ENCODE measurements at regions not wholly inside any gene's neighbourhood (a gene's known extent, or its start where the extent isn't known, plus 50 kb on each side); places are given as distances from the start of the nearest gene placed in this dataset.

DNA sequence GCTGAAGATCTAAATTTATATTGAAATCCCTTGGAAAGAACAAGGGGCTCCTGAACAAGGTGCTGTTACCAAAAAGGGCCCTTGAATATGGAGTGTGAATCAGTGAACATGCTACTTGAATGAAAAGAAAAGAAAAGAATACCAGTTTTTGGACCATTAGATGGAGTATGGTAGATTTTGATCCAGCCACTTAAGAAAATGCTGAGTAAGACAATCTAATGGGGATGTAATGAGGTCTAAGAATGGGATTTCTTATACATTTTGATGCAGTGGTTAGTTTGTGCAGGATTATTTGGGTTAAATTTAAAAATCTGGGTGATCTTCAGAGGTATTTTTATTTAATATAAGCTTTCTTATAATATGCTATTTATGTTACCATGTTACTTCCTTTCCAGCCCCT lies 2003.0 kb upstream of the LRRTM1 start:
- TF ChIP-seq, protein P1, sequence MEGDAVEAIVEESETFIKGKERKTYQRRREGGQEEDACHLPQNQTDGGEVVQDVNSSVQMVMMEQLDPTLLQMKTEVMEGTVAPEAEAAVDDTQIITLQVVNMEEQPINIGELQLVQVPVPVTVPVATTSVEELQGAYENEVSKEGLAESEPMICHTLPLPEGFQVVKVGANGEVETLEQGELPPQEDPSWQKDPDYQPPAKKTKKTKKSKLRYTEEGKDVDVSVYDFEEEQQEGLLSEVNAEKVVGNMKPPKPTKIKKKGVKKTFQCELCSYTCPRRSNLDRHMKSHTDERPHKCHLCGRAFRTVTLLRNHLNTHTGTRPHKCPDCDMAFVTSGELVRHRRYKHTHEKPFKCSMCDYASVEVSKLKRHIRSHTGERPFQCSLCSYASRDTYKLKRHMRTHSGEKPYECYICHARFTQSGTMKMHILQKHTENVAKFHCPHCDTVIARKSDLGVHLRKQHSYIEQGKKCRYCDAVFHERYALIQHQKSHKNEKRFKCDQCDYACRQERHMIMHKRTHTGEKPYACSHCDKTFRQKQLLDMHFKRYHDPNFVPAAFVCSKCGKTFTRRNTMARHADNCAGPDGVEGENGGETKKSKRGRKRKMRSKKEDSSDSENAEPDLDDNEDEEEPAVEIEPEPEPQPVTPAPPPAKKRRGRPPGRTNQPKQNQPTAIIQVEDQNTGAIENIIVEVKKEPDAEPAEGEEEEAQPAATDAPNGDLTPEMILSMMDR (IDR thresholded peaks at IDR 0.05), result no peak
- TF ChIP-seq POLR2A (IDR thresholded peaks at IDR 0.05), result no peak

DNA sequence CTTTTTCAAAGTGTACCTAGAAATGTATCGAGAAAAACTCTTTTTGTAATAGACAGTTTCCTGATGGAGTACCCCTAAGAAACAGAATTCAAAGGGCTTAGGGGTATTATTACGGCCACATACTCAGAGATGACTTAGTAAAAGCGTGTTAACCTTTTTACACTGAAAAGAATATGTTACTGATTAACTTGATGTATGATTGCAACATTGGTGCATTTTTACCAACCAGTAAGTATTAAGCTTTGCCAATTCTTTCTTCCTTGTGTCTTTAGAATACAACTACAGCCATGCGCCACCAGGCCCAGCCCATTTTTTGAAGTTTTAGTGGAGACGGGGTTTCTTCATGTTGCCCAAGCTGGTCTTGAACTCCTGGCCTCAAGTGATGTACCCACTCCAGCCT lies 1997.0 kb upstream of the LRRTM1 start:
- Histone ChIP-seq H3K27me3 (no peaks in the 10 kb centered on the region), H3K27ac (no peak overlapping the region), H3K36me3 (no peaks in the 10 kb centered on the region), H3K9me3 (no peaks in the 10 kb centered on the region), H3K4me3 (no peak overlapping the region), H3K4me1 (no peaks in the 10 kb centered on the region)
- no peak for TF ChIP-seq POLR2A (IDR thresholded peaks at IDR 0.05)
- TF ChIP-seq, protein P1 (IDR thresholded peaks at IDR 0.05), result no peak
- DNase-seq, result no peak

More for the DNA sequence above, 2003.0 kb upstream of the LRRTM1 start:
- Histone ChIP-seq H3K36me3 (no peaks in the 10 kb centered on the region), H3K4me1 (no peaks in the 10 kb centered on the region), H3K27me3 (no peaks in the 10 kb centered on the region), H3K27ac (no peak overlapping the region), H3K4me3 (no peak overlapping the region), H3K9me3 (no peaks in the 10 kb centered on the region)
- DNase-seq, result no peak

DNA sequence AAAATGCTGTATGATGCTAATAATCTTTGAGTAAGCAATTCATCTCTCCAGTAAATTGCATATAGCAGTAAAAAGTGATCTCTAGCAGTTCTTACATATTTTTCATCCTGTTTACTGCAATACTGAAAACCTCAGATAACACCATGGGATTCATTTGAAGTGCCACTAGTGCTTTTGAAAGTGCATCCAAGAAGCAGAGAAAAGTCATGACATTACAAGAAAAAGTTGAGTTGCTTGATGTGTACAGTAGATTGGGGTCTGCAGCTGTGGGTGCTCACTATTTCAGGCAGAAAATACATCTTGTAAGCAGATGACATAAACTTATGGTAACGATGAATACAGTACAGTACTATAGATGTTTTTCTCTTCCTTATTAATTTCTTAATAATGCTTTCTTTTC lies 1984.9 kb upstream of the LRRTM1 start:
- no peaks in the 10 kb centered on the region for H3K36me3 ChIP-seq
- no peak overlapping the region for H3K4me3 ChIP-seq
- H3K27ac ChIP-seq, result no peak overlapping the region
- H3K27me3 ChIP-seq, result no peaks in the 10 kb centered on the region
- H3K4me1 ChIP-seq, result no peaks in the 10 kb centered on the region
- DNase-seq, result no peak
- H3K9me3 ChIP-seq, result no peaks in the 10 kb centered on the region
- TF ChIP-seq, protein P1 (IDR thresholded peaks at IDR 0.05), result no peak
- no peak for TF ChIP-seq POLR2A (IDR thresholded peaks at IDR 0.05)

DNA sequence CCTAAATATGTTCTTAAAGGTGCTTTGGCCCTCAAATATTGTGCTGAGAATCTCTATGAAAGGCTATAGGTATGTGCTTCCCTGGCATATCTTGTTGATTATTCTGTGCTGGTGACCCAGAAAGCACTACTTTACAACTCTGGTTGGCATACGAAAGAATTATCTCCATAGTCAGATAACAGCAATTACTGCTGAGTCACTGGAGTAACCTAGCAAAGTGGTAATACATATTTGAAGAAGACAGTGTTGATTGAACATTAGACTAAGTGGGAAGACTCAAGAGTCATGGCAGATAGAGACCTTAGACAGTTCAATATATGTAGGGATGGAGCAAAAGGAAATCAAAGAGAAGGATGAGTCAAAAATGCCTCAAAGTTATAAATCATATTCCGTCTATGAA lies 1978.5 kb upstream of the LRRTM1 start:
- TF ChIP-seq, protein P1 (IDR thresholded peaks at IDR 0.05), result no peak
- TF ChIP-seq POLR2A (IDR thresholded peaks at IDR 0.05), result no peak
- Histone ChIP-seq H3K36me3 (no peaks in the 10 kb centered on the region), H3K4me3 (no peak overlapping the region), H3K4me1 (no peaks in the 10 kb centered on the region), H3K27ac (no peak overlapping the region), H3K27me3 (no peaks in the 10 kb centered on the region), H3K9me3 (no peaks in the 10 kb centered on the region)
- no peak for DNase-seq

DNA sequence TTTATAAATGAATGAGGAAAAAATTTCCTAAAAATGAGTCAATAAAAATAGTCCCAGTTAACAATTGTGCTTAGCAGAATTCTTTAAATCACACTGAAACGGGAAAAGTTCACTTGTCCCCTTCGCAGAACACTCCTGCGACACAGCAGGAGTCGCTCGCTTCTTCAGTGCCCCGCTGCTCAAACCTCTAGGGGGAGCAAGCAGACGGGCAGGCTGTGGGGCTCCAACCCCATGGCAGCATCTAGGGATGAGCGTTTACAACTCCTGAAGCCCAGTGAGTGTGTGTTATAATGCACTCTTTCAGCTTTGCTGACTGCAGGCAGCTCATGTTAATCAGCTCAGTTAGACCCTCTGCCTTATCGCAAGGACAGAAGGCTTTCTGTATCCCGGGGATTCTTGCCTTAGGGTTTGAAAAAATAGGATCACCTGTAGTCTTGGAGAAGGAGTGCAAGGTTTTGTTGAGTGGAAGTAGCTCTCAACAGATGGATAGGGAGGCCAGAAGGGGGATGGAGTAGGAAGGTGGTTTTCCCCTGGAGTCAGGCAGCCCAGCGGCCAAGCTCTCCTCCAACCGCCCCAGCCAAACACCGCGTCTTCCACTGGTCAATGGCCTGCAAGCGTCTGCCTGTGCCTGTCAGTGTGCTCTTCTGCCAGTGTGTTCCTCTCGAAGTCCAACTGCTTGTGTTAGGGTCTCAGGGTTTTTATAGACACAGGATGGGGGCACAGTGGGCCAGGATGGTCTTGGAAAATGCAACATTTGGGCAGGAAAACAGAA lies 1977.7 kb upstream of the LRRTM1 start:
- Histone ChIP-seq H3K27ac (no peak overlapping the region), H3K4me3 (no peak overlapping the region), H3K4me1 (no peaks in the 10 kb centered on the region), H3K27me3 (no peaks in the 10 kb centered on the region), H3K9me3 (no peaks in the 10 kb centered on the region), H3K36me3 (no peaks in the 10 kb centered on the region)
- no peak for DNase-seq
- TF ChIP-seq, protein P1 (IDR thresholded peaks at IDR 0.05), result no peak
- no peak for TF ChIP-seq POLR2A (IDR thresholded peaks at IDR 0.05)
